ENCODE measurements at regions not wholly inside any gene's neighbourhood (a gene's known extent, or its start where the extent isn't known, plus 50 kb on each side); places are given as distances from the start of the nearest gene placed in this dataset.

DNA sequence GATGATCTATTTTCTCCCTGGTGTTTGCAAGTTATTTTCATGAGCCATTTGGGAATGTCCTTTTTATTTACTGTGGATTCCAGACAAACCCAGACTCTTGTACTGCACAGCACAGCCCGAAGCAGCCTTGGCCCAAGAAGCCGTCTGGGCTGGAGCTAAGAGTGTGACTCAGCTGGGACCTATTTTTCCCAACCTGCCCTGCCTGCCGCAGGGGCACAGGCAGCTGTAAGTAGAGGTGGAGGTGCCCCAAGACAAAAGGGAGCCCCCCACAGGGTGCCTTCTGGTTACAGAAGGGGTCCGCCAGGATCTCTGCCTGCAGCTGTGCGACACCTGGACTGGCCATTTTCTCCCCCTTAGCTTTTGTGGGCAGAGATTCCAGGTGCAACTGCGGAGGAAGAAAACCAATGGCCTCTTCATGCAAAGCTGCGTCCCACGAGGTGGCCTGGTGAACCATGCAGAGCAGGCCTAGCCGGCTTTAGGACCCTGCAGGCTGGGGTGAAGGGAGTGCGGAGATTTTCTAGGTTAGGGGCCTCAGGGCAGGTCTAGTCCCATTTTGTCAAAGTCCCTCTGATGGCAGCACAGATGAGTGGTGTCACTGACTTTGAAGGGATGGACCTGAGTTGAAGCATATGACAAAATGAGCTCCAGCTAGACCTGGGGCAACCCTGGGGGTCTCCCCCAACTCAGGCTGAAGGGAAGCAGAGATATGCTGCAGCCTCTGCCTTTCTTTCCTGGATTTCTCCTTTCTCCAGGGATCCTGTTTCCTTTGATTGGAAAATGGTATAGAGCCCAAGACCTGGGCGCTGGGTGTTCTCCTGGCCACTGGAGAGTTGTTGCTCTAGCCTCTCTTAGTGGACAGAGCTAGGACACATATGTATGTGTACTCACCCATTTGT, 131.2 kb downstream of the KLF13 start:
- TF ChIP-seq, protein P1, sequence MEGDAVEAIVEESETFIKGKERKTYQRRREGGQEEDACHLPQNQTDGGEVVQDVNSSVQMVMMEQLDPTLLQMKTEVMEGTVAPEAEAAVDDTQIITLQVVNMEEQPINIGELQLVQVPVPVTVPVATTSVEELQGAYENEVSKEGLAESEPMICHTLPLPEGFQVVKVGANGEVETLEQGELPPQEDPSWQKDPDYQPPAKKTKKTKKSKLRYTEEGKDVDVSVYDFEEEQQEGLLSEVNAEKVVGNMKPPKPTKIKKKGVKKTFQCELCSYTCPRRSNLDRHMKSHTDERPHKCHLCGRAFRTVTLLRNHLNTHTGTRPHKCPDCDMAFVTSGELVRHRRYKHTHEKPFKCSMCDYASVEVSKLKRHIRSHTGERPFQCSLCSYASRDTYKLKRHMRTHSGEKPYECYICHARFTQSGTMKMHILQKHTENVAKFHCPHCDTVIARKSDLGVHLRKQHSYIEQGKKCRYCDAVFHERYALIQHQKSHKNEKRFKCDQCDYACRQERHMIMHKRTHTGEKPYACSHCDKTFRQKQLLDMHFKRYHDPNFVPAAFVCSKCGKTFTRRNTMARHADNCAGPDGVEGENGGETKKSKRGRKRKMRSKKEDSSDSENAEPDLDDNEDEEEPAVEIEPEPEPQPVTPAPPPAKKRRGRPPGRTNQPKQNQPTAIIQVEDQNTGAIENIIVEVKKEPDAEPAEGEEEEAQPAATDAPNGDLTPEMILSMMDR (IDR thresholded peaks at IDR 0.05; ENCODE audit: extremely low read depth in 1 of 2, insufficient read depth in 1 of 2, low read depth in 1 of 2, low read length in 2 of 2) = no peak
- TF ChIP-seq EZH2 (IDR thresholded peaks at IDR 0.05; ENCODE audit: borderline replicate concordance, low read depth, low read length, severe bottlenecking) = no peak
- no peak for TF ChIP-seq POLR2A (IDR thresholded peaks at IDR 0.05; ENCODE audit: low read depth, low read length)
- no peak for TF ChIP-seq POLR2AphosphoS5 (IDR thresholded peaks at IDR 0.05; ENCODE audit: insufficient read depth, low read depth, low read length)
- TF ChIP-seq GATA2 (IDR thresholded peaks at IDR 0.05; ENCODE audit: insufficient read depth, insufficient read length, low read depth, low read length) = no peak
- TF ChIP-seq, protein P2, sequence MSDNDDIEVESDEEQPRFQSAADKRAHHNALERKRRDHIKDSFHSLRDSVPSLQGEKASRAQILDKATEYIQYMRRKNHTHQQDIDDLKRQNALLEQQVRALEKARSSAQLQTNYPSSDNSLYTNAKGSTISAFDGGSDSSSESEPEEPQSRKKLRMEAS (IDR thresholded peaks at IDR 0.05; ENCODE audit: insufficient read depth, insufficient read length) = no peak

Data from endothelial cell of umbilical vein (primary cell).